Fibroblast of the aortic adventitia (primary cell): ENCODE measurements at regions not wholly inside any gene's neighbourhood (a gene's known extent, or its start where the extent isn't known, plus 50 kb on each side); places are given as distances from the start of the nearest gene placed in this dataset.

Experiments used
- DNase-seq: peaks from one replicate; pipeline ENCODE4 v3.0.0-alpha.2; 2010; ENCODE audit warnings: low read depth
- H3K4me3 ChIP-seq: 2 replicates; pipeline ENCODE4 v1.5.1; 2011; ENCODE audit warnings: low read depth, mild to moderate bottlenecking, control low read depth, low read length, moderate library complexity
- CTCF ChIP-seq: IDR thresholded peaks from 2 replicates; pipeline ENCODE4 v1.5.1; 2011; ENCODE audit warnings: mild to moderate bottlenecking, low read length, control low read depth, inconsistent platforms; ENCODE audit not compliant: insufficient read depth

DNA sequence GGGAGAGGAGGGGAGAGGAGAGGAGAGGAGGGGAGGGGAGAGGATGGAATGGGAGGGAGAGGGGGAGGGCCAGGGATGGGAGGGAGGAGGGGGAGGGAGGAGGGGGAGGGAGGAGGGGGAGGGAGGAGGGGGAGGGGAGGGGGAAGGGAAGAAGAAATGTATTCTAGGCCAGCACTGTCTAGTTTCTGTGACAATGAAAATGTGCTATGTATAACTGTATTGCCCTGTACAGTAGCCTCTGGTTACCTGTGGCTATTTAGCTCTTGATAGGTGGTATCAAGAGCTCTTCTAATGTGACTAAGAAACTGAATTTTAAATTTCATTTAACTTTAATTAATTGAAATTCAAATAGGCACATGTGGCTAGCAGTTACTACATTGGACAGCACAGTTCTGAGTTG is 143.1 kb downstream of the BTC start:
- TF ChIP-seq CTCF = no peak
- H3K4me3 ChIP-seq = no peak overlapping the region
- no peak for DNase-seq

- no peak for DNase-seq
- H3K4me3 ChIP-seq = no peak overlapping the region
- no peak for TF ChIP-seq CTCF
These were observed 140.7 kb downstream of the BTC start for GRCh38 chr4:74653331-74654229.

GRCh38 chr4:74654230-74654681 is 140.1 kb downstream of the BTC start:
- TF ChIP-seq CTCF = no peak
- no peak overlapping the region for H3K4me3 ChIP-seq
- DNase-seq = no peak

DNA sequence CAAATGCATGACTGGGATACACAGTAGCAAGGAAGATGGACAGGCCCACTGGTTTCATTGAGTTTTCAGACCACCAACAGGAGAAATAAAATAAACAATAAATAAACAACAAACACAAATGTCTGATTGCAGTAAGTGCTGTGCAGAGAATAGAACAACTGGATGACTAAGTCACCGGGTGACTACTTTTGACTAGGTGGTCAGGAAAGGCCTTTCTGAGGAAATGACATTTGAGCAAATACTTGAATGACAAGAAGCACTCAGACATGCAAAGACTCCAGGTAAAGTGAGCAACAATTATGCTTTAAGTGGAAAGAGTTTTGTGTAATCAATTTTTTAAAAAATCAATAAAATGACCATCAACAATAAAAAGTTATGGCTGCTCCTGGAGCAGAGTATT is 137.7 kb downstream of the BTC start:
- no peak for TF ChIP-seq CTCF
- H3K4me3 ChIP-seq = no peak overlapping the region
- DNase-seq = no peak

DNA sequence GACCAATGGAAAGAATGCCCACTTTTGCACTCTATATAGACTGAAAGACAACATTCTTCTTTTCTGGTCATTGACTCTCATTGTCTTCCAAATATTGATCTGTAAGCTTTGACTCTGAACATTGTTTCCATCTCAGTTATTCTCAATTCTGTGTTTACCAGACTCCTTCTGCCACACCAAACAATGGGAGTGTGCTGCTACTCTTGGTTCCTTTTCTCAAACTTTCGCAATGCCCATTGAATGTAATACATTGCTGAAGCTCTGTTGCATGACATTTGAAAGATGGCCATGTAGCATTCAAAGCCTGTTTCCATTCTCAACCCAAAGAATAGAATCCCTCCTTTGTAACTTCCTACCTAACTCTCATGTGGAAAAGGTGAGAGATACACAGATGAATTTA is 136.2 kb downstream of the BTC start:
- no peak for TF ChIP-seq CTCF
- no peak for DNase-seq
- H3K4me3 ChIP-seq = no peak overlapping the region

- DNase-seq = peak; percentile 99
- no peak for TF ChIP-seq CTCF
- H3K4me3 ChIP-seq = no peak overlapping the region
These were observed 134.5 kb downstream of the BTC start for GRCh38 chr4:74659576-74660411.
